PFSK-1 (cell line): ENCODE measurements at regions not wholly inside any gene's neighbourhood (a gene's known extent, or its start where the extent isn't known, plus 50 kb on each side); places are given as distances from the start of the nearest gene placed in this dataset.

ENCODE experiments used
- FOXP2 ChIP-seq: optimal IDR thresholded peaks from 2 replicates; pipeline ENCODE3; 2011; ENCODE audit warnings: borderline replicate concordance, control low read depth, inconsistent platforms; ENCODE audit not compliant: insufficient read depth; ENCODE audit errors: extremely low read length, extremely low read depth
- POLR2AphosphoS5 ChIP-seq: IDR thresholded peaks from 2 replicates; pipeline ENCODE4 v1.6.1; 2012; ENCODE audit warnings: low read depth, mild to moderate bottlenecking, control low read depth, low read length, moderate library complexity
- REST ChIP-seq, 2 experiments: IDR thresholded peaks; 2 replicates each; pipeline versions ENCODE4 v1.6.1 to v1.8.0; 2011 to 2012; ENCODE audit warnings: low read depth in 2 of 2, low read length in 2 of 2, control low read depth in 1 of 2, inconsistent platforms in 1 of 2, mild to moderate bottlenecking in 1 of 2, moderate library complexity in 1 of 2; ENCODE audit not compliant: insufficient read depth in 1 of 2
- SIN3A ChIP-seq: IDR thresholded peaks from 2 replicates; pipeline ENCODE4 v1.6.1; 2012; ENCODE audit warnings: mild to moderate bottlenecking, low read length, moderate library complexity, borderline replicate concordance; ENCODE audit not compliant: insufficient read depth
- TAF1 ChIP-seq: IDR thresholded peaks from 2 replicates; pipeline ENCODE4 v1.6.1; 2012; ENCODE audit warnings: low read length, control low read depth, borderline replicate concordance; ENCODE audit not compliant: insufficient read depth

- TF ChIP-seq REST (IDR thresholded peaks at IDR 0.05; ENCODE audit: insufficient read depth in 1 of 2, low read depth in 2 of 2, low read length in 2 of 2) (no peak), FOXP2 (no peak), POLR2AphosphoS5 (no peak), SIN3A (no peak), TAF1 (no peak)
Observed at GRCh38 chr14:53528185-53528671, 375.1 kb upstream of the DDHD1 start.

GRCh38 chr14:53526200-53526599 lies 373.1 kb upstream of the DDHD1 start:
- no peak for TF ChIP-seq SIN3A
- TF ChIP-seq TAF1: no peak
- no peak for TF ChIP-seq POLR2AphosphoS5
- TF ChIP-seq REST (IDR thresholded peaks at IDR 0.05; ENCODE audit: insufficient read depth in 1 of 2, low read depth in 2 of 2, low read length in 2 of 2): no peak
- no peak for TF ChIP-seq FOXP2

GRCh38 chr14:53525608-53526007 lies 372.5 kb upstream of the DDHD1 start:
- no peak for TF ChIP-seq SIN3A
- TF ChIP-seq POLR2AphosphoS5: no peak
- no peak for TF ChIP-seq REST (IDR thresholded peaks at IDR 0.05; ENCODE audit: insufficient read depth in 1 of 2, low read depth in 2 of 2, low read length in 2 of 2)
- TF ChIP-seq TAF1: no peak

GRCh38 chr14:53524391-53524790 lies 371.3 kb upstream of the DDHD1 start:
- TF ChIP-seq POLR2AphosphoS5: no peak
- no peak for TF ChIP-seq SIN3A
- TF ChIP-seq REST (IDR thresholded peaks at IDR 0.05; ENCODE audit: insufficient read depth in 1 of 2, low read depth in 2 of 2, low read length in 2 of 2): no peak
- TF ChIP-seq TAF1: no peak
- TF ChIP-seq FOXP2: no peak

GRCh38 chr14:53523226-53523625 lies 370.1 kb upstream of the DDHD1 start:
- no peak for TF ChIP-seq FOXP2
- TF ChIP-seq POLR2AphosphoS5: no peak
- no peak for TF ChIP-seq REST (IDR thresholded peaks at IDR 0.05; ENCODE audit: insufficient read depth in 1 of 2, low read depth in 2 of 2, low read length in 2 of 2)
- no peak for TF ChIP-seq SIN3A
- no peak for TF ChIP-seq TAF1
